ENCODE measurements at regions not wholly inside any gene's neighbourhood (a gene's known extent, or its start where the extent isn't known, plus 50 kb on each side); places are given as distances from the start of the nearest gene placed in this dataset.
A peak's percentile ranks its signal among the peaks of the same experiment; 100 is the strongest.

GRCh38 chr15:66846811-66847210, 144.8 kb downstream of the SMAD6 start:
- peak; percentile 26 for DNase-seq (ENCODE audit: low spot score)
- no peak for ATAC-seq
- intact Hi-C loops (cut with DNase I) = loop anchor here (10.0 kb wide), 1 partner anchor 52 kb away; no protein-coding TSS in a partner anchor

DNA sequence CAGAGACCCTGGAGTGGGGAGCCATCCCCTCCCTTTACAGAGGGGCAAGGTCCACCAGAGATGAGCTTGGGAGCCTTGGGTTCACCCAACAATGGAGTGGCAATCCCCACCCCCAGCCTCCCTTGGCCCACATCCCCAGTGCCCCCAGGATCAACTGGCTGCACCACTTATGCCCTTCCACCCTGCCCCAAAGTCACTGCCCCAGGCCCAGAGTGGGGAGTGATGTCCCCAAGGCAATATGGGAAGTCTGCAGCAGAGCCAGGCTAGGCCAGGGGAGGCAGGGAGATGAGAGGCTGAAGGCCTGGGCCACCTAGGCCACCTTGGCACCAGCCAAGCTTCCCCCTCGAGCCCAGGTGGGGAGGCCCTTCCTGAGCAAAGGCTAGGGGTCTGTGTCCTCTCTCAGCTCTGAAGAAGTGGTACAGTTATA, 145.5 kb downstream of the SMAD6 start:
- ATAC-seq (no peak), DNase-seq (ENCODE audit: low spot score) (peak; percentile 48)
- intact Hi-C loops (cut with DNase I) = loop anchor here (10.0 kb wide), 1 partner anchor 53 kb away; no protein-coding TSS in a partner anchor

GRCh38 chr15:66848116-66848515, 146.1 kb downstream of the SMAD6 start:
- intact Hi-C loops (cut with DNase I) = loop anchor here (10.0 kb wide), 1 partner anchor 53 kb away; no protein-coding TSS in a partner anchor
- DNase-seq (ENCODE audit: low spot score) (peak; percentile 33), ATAC-seq (no peak)

DNA sequence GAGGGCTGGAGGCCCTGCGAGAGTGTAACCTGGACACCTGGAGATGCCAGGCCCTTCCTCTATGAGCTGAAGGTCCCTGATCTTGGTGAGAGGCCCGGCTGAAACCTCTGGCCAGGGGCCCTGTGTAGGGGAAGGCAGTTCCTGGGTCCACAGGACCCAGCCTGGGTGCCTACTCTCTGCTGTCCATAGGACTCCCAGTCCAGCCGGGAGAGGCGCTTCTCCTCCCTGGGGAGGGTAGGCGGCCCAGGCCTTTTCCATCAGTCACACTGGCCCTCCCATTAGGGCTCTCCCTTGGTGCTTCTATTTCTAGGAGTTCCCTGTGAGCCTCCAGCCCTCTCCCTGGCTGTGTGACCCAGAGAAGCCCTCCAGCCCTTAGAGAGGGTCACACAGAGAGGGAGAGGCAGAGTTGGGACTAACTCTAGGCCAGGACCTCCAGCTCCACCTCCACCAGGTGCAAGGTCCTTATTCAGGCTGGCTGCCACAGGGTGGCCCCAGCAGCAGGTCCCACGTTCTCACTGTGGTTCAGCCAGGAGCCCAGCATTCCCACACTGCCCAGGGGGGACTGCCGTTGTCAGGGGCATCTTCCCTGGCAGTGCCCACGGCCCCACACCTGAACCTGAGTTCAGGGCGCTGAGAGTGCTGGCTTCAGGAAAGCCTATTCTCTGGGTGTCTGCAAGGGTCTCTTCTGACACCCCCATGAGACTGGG, 146.8 kb downstream of the SMAD6 start:
- intact Hi-C loops (cut with DNase I) = loop anchor here (10.0 kb wide), 1 partner anchor 54 kb away; no protein-coding TSS in a partner anchor
- DNase-seq (ENCODE audit: low spot score) (peak; percentile 55), ATAC-seq (no peak)

DNA sequence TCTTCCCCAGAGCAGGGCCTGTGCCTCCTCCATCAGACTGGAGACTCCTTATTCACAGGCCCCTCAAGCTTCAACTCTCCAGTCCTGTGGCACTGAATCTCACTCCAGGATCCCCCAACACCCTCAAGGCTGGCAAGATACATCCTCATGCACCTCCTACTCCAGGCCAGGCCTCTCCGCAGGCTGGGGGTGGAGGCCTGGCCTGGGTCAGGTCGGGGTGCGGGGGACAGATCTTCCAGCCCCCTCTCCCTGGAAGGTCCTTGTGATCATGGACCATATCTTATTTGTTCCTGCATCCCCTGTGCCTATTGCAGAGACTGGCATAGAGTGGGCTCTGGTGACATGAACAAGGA, 147.3 kb downstream of the SMAD6 start:
- intact Hi-C loops (cut with DNase I) = loop anchor here (10.0 kb wide), 1 partner anchor 55 kb away; no protein-coding TSS in a partner anchor
- no peak for ATAC-seq
- DNase-seq (ENCODE audit: low spot score) = no peak

DNA sequence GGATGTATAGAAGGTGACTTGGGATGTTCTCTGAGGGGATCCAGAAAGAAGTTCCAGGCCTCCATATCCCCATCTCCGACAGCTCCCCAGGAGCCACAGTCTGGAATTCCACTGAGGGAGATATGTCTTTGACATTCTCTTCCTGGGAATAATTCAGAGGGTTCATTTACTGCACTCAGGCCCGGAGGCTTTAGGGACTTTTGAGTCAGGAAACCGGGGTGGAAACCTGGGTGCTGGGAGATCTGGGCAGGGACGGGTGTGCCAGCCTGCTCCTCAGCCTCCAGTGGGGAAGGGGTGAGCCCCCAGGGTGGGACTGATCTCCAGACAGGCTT, 147.7 kb downstream of the SMAD6 start:
- ATAC-seq (no peak), DNase-seq (ENCODE audit: low spot score) (no peak)
- intact Hi-C loops (cut with DNase I) = loop anchor here (2.0 to 10.0 kb wide), 4 partner anchors 55 to 247 kb away; partner anchors contain the start of gene SMAD6

GRCh38 chr15:66850078-66850991, 148.3 kb downstream of the SMAD6 start:
- peak; percentile 84 for DNase-seq (ENCODE audit: low spot score)
- intact Hi-C loops (cut with DNase I) = loop anchor here (2.0 to 5.0 kb wide), 3 partner anchors 148 to 248 kb away; partner anchors contain the start of gene SMAD6
- ATAC-seq = peak; percentile 40

- DNase-seq (ENCODE audit: low spot score) (no peak), ATAC-seq (no peak)
- intact Hi-C loops (cut with DNase I) = loop anchor here (2.0 to 5.0 kb wide), 3 partner anchors 148 to 249 kb away; partner anchors contain the start of gene SMAD6
Observed at GRCh38 chr15:66850996-66851310, 148.9 kb downstream of the SMAD6 start.

DNA sequence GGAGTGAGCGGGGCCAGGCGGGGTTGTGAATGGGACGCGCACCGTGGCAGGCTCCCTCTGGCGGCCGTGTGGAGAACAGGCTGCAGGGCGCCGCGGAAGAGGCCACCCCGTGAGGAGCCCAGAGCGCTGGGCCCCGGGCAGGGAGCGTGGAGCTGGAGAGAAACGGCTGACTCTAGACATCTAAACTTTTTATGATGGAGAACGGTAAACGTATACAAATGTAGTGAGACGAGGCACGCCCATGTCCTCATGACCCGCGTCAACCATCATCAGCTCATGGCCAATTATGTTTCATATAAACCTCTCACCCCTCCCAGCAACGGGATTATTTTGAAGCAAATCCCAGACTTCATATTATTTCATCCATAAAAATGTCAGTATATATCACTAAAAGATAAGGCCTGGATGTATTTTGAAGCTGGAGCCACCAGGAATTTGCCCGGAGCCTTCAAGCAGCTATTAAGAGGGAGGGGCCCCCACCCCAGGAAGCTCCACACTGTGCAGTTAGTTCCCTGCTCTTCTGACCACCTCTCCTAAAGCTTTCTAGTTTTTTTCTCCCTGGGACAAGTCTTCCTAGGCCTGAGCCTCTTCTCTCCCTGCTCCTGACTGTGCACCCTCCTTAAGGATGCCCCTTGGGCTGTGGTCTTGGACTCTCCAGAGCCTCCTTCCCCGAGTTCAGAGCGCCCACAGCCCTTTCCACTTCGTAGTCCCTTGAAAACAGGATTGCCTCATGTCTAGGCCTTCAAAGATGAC, 149.5 kb downstream of the SMAD6 start:
- intact Hi-C loops (cut with DNase I) = loop anchor here (2.0 to 5.0 kb wide), 3 partner anchors 149 to 249 kb away; partner anchors contain the start of gene SMAD6

DNA sequence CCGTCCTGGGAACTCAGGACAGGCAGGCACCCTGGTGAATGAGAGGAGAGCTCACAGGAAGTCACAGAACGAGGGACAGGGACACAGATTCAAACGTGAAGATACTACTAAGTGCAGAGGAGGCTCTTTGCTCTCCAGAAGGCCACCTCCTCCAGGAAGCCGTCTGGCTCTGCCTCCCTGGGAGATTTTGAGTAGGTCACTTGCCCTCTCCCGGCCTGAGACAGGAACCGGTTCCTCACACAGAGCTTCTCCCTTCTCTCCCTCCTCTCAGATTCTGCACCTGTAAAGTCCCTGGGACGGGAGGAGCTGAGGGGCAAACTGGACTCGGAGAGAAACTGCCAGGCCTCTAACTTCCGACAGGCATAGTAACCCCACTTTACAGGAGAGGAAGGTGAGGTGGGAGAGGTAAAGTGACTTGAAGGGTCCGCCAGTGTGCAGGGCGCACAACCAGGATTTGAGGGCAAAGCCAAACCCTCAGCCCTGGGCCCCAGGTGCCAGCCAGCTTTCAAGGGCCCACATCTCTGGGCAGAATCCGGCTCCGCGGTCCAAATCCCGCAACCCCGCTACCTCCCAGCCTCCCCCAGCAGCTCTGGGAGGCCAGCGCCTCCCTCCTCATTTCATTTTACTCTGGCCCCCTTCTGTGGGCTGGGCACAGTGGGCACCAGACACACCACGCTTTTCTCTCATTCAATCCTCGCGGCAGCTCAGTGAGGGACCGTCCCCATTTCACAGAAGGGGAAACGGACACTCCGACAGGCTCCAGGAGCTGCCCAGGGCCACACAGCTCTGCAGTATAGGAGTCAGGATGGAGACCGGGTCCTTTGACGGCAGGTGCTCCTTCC, 150.2 kb downstream of the SMAD6 start:
- ATAC-seq (no peak), DNase-seq (ENCODE audit: low spot score) (peak; percentile 61)
- intact Hi-C loops (cut with DNase I) = loop anchor here (5.0 kb wide), 2 partner anchors 235 to 250 kb away; no protein-coding TSS in a partner anchor

More for the DNA sequence above, 149.5 kb downstream of the SMAD6 start:
- DNase-seq (ENCODE audit: low spot score) (peak; percentile 91), ATAC-seq (peak; percentile 94)

- peak; percentile 54 for DNase-seq (ENCODE audit: low spot score)
- intact Hi-C loops (cut with DNase I) = loop anchor here (5.0 kb wide), 2 partner anchors 237 to 252 kb away; no protein-coding TSS in a partner anchor
- ATAC-seq = no peak
Observed at GRCh38 chr15:66854012-66854965, 152.3 kb downstream of the SMAD6 start.

DNA sequence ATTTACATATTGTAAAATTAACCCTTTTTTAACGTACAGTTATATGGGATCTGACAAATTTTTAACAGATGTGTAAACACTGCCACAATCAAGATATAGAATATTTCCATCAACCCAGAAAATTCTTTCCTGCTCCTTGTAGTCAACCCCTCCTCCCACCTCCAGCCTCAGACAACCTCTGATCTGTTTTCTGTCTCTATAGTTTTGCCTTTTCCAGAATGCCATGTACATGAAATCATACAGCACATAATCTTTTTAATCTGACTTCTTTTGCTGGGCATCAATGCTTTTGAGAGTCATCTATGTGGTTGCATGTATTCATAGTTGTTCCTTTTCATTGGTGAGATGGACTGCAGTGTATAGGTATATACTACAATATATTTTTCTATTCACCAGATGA, 153.0 kb downstream of the SMAD6 start:
- DNase-seq (ENCODE audit: low spot score) = no peak
- ATAC-seq = no peak
- intact Hi-C loops (cut with DNase I) = no loop called here

- DNase-seq (ENCODE audit: low spot score) (no peak), ATAC-seq (no peak)
- intact Hi-C loops (cut with DNase I) = no loop called here
Observed at GRCh38 chr15:66857694-66858093, 155.7 kb downstream of the SMAD6 start.

DNA sequence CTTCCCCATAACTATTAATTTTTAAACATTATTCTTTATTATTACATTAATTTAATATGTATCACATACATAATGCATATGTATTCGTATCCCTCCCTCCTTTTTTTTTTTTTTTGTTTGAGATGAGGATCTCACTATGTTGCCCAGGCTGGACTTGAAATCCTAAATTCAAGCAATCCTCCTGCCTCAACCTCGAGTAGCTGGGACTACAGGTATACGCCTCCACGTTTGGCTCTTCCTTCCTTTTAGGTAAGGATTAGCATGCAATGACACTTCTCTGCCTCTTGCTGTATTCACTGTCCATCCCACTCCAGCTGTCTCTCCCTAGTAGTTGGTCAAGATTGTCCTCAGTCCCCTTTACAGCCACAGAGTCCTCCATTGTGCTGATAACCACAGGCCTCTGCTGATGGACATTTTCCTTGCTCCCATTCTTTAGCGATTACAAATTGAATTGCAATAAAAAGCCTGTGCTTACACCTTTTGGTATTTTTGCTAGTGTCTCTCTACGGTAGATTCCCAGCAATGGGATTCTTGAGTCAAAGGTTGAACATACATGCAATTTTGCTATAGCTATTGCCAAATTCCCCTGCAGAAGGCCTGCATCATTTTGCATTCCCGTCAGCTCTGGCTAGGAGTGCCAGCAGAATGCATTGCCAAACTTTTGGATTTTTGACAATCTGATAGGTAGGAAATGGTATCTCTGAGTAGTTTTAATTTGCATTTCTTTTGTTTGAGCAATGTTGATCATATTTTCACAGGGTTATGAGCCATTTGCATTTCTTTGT, 156.6 kb downstream of the SMAD6 start:
- ATAC-seq = no peak
- intact Hi-C loops (cut with DNase I) = no loop called here
- DNase-seq (ENCODE audit: low spot score) = no peak

- ATAC-seq (no peak), DNase-seq (ENCODE audit: low spot score) (no peak)
- intact Hi-C loops (cut with DNase I) = no loop called here
Observed at GRCh38 chr15:66859688-66860253, 157.7 kb downstream of the SMAD6 start.

- no peak for DNase-seq (ENCODE audit: low spot score)
- intact Hi-C loops (cut with DNase I) = no loop called here
- no peak for ATAC-seq
Observed at GRCh38 chr15:66860844-66861243, 158.8 kb downstream of the SMAD6 start.

All from sciatic nerve (tissue), 2 donors.